PFSK-1 (cell line): ENCODE measurements at regions not wholly inside any gene's neighbourhood (a gene's known extent, or its start where the extent isn't known, plus 50 kb on each side); places are given as distances from the start of the nearest gene placed in this dataset.

Experiments used
- POLR2AphosphoS5 ChIP-seq: IDR thresholded peaks from 2 replicates; pipeline ENCODE4 v1.6.1; 2012; ENCODE audit warnings: low read depth, mild to moderate bottlenecking, control low read depth, low read length, moderate library complexity
- REST ChIP-seq, 2 experiments: IDR thresholded peaks; 2 replicates each; pipeline versions ENCODE4 v1.6.1 to v1.8.0; 2011 to 2012; ENCODE audit warnings: low read depth in 2 of 2, low read length in 2 of 2, control low read depth in 1 of 2, inconsistent platforms in 1 of 2, mild to moderate bottlenecking in 1 of 2, moderate library complexity in 1 of 2; ENCODE audit not compliant: insufficient read depth in 1 of 2
- SIN3A ChIP-seq: IDR thresholded peaks from 2 replicates; pipeline ENCODE4 v1.6.1; 2012; ENCODE audit warnings: mild to moderate bottlenecking, low read length, moderate library complexity, borderline replicate concordance; ENCODE audit not compliant: insufficient read depth
- TAF1 ChIP-seq: IDR thresholded peaks from 2 replicates; pipeline ENCODE4 v1.6.1; 2012; ENCODE audit warnings: low read length, control low read depth, borderline replicate concordance; ENCODE audit not compliant: insufficient read depth

GRCh38 chr22:47659467-47660223, 897.2 kb downstream of the TBC1D22A start:
- TF ChIP-seq REST (IDR thresholded peaks at IDR 0.05; ENCODE audit: insufficient read depth in 1 of 2, low read depth in 2 of 2, low read length in 2 of 2): no peak
- TF ChIP-seq SIN3A: no peak
- no peak for TF ChIP-seq POLR2AphosphoS5
- no peak for TF ChIP-seq TAF1
